Thyroid gland (tissue), 4 donors: ENCODE measurements at regions not wholly inside any gene's neighbourhood (a gene's known extent, or its start where the extent isn't known, plus 50 kb on each side); places are given as distances from the start of the nearest gene placed in this dataset.

ENCODE experiments used
- CTCF ChIP-seq, 6 experiments: fragments of 200-600 bp in 3 of 6; fragments of 450-650 bp in 3 of 6; sonication (generic) in 3 of 6; IDR thresholded peaks; one replicate each; pipeline ENCODE4 v1.5.1; 2016 to 2019; ENCODE audit warnings: antibody characterized with exemption in 6 of 6, mild to moderate bottlenecking in 2 of 6, inconsistent platforms in 1 of 6, moderate library complexity in 1 of 6
- POLR2A ChIP-seq, 2 donors: fragments of 450-650 bp; IDR thresholded peaks; one replicate each; pipeline ENCODE4 v1.6.1; 2017; ENCODE audit warnings: antibody characterized with exemption in 2 of 2, mild to moderate bottlenecking in 2 of 2, moderate library complexity in 1 of 2

GRCh38 chr5:87674235-87674634, 261.5 kb upstream of the CCNH start:
- TF ChIP-seq CTCF (IDR thresholded peaks at IDR 0.05) = no peak
- TF ChIP-seq POLR2A (IDR thresholded peaks at IDR 0.05) = no peak
